Epithelial cell of esophagus (primary cell): ENCODE measurements at regions not wholly inside any gene's neighbourhood (a gene's known extent, or its start where the extent isn't known, plus 50 kb on each side); places are given as distances from the start of the nearest gene placed in this dataset.

Experiments
- DNase-seq: peaks from one replicate; pipeline ENCODE4 v3.0.0; 2010; ENCODE audit warnings: low read depth
- H3K4me3 ChIP-seq: 2 replicates; pipeline ENCODE4 v1.5.1; 2011; ENCODE audit warnings: mild to moderate bottlenecking, low read length, control low read depth
- CTCF ChIP-seq: IDR thresholded peaks from 2 replicates; pipeline ENCODE4 v1.5.1; 2011; ENCODE audit warnings: low read depth, mild to moderate bottlenecking, low read length, control low read depth, inconsistent platforms; ENCODE audit not compliant: insufficient read depth; ENCODE audit errors: missing control alignments

DNA sequence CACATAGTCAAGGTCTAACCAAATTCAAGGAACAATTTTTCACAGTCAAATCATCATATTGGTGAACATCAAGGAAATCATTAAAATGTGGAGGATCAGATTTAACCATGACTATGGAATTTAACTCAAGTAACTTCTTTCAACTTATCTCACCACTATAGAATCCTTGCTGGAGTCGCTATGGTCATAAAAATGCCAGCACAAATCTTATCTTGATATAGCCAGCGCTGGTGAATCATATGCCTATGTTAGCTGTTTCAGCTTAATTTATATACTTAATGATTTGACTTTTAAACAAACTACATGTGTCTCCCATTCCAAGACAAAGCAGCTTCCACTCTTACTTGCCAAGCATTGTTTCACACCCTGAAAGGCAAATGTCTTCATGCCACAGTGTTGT lies 416.4 kb downstream of the CDH11 start:
- H3K4me3 ChIP-seq: no peak overlapping the region
- TF ChIP-seq CTCF: no peak
- no peak for DNase-seq

GRCh38 chr16:64704386-64704785 lies 417.5 kb downstream of the CDH11 start:
- no peak for TF ChIP-seq CTCF
- no peak for DNase-seq

DNA sequence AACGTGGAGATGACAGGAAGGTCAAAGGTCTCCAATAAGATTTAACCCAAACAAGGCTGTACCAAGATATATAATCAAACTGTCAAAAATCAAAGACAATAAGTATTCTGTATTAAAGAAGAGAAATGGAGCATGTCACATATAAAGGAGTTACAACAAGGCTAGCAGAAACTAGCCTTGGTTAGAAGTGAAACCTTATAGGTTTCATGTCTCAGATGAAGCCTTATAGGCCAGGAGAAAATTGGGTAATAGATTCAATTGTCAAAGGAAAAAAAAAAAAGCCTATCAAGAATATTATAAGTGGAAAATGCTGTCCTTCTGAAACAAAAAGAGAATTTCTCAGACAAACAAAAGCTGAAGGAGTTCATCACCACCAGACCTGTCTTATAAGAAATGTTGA lies 419.4 kb downstream of the CDH11 start:
- no peak for TF ChIP-seq CTCF
- no peak for DNase-seq
- H3K4me3 ChIP-seq: no peak overlapping the region

More at GRCh38 chr16:64704386-64704785, 417.5 kb downstream of the CDH11 start:
- H3K4me3 ChIP-seq: no peak overlapping the region

DNA sequence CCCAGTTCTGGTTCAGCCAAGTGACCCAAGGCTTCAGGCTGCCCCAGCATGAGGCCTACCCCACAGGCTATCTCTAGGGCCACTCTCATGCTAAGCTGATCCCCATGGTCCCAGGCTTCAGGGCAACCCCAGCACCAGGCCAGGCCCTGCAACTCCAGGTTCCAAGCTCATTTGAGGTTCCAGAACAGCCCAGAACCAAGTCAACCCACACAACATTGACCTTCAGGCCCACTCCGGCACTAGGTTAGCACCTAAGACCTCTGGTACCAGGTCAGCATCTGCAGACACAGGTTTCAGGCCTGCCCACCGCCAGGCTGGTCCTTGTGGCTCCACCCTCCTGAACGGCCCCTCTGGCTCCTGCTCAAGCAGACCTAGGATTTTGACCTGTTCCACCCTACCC lies 421.2 kb downstream of the CDH11 start:
- H3K4me3 ChIP-seq: no peak overlapping the region
- no peak for DNase-seq
- TF ChIP-seq CTCF: no peak

DNA sequence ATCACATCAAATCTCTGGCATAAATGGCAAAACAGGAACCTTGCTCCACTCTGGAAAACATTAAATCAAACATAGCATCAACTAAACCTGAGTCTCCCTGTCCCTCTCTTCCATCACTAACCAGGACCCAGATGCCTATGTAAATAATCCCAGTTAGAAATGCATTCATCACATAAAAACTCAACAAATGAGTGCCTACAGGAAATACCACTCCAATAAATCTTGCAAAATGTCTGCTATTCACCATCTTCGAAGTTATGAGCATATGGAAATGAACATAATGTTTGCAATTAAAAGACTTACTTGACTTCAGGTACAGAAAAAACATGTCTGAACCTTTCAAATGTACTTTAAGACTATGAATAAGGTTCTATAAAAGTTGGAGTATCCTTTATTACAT lies 425.0 kb downstream of the CDH11 start:
- TF ChIP-seq CTCF: no peak
- H3K4me3 ChIP-seq: no peak overlapping the region
- no peak for DNase-seq

GRCh38 chr16:64695684-64696083 lies 426.2 kb downstream of the CDH11 start:
- no peak for DNase-seq
- no peak overlapping the region for H3K4me3 ChIP-seq
- no peak for TF ChIP-seq CTCF

GRCh38 chr16:64693946-64694345 lies 427.9 kb downstream of the CDH11 start:
- no peak for DNase-seq
- no peak overlapping the region for H3K4me3 ChIP-seq
- TF ChIP-seq CTCF: no peak
